ENCODE measurements at regions not wholly inside any gene's neighbourhood (a gene's known extent, or its start where the extent isn't known, plus 50 kb on each side); places are given as distances from the start of the nearest gene placed in this dataset.

DNA sequence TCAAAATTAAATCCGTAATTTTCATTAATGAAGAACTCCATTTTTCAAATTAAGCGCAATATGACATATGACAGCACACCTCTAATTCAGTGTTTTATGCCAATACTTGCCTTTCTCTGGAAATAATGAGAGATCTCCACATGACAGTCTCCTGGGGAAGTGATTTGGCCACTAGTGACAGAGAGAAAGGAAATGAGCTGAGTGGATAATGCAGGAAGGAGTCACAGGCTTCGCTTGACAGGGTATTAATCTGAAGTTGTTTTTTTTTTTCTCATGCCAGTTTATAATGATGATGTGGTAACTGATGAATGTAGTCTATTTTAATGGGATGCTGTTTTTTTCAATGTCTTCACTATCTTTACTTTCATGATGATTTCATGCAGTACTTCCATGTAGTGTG is 1079.4 kb upstream of the GYPC start:
- ATAC-seq (no peak), FAIRE-seq (no peak), DNase-seq (ENCODE audit: low spot score) (no peak)
- H3K9me3 ChIP-seq (ENCODE audit: low read length), result peaks cover 79% of the 10 kb centered on the region
- H3K4me2 ChIP-seq (ENCODE audit: low read depth, low read length), result no peak overlapping the region
- no peaks in the 10 kb centered on the region for H3K36me3 ChIP-seq (replicated peaks in 1 of 2; ENCODE audit: control insufficient read depth in 1 of 2, insufficient read depth in 2 of 2, low read length in 2 of 2)
- no peak overlapping the region for H3K27ac ChIP-seq (ENCODE audit: extremely low read length, insufficient read depth, low read length)
- 3% methylated on average over 3 of the region's 3 CpGs for WGBS (ENCODE audit: low lambda C conversion rate)
- no TSS peak for BruUV-seq (replicated peaks)
- H2AFZ ChIP-seq (ENCODE audit: low read length), result no peak overlapping the region
- H3K79me2 ChIP-seq (ENCODE audit: insufficient read depth, low read length), result no peaks in the 10 kb centered on the region
- intact Hi-C loops (cut with micrococcal nuclease; ENCODE audit: unreplicated experiment), result no loop called here
- no peak for TF ChIP-seq ZIK1 (CRISPR knock-in tag; IDR thresholded peaks at IDR 0.05; ENCODE audit: borderline replicate concordance, low read depth)
- TF ChIP-seq ZNF780A (CRISPR knock-in tag; IDR thresholded peaks at IDR 0.05), result no peak
- TF ChIP-seq ZNF512B (CRISPR knock-in tag; IDR thresholded peaks at IDR 0.05; ENCODE audit: borderline replicate concordance), result no peak
- no peak for TF ChIP-seq DMTF1 (CRISPR knock-in tag; IDR thresholded peaks at IDR 0.05)
- TF ChIP-seq ZNF597 (CRISPR knock-in tag; IDR thresholded peaks at IDR 0.05), result no peak
- TF ChIP-seq NFRKB (IDR thresholded peaks at IDR 0.05), result no peak
- no peak for TF ChIP-seq ZNF383 (CRISPR knock-in tag; IDR thresholded peaks at IDR 0.05; ENCODE audit: borderline replicate concordance)
- no peak for TF ChIP-seq HHEX (CRISPR knock-in tag; IDR thresholded peaks at IDR 0.05)
- H3K4me3 ChIP-seq (replicated peaks in 1 of 3; ENCODE audit: insufficient read depth in 1 of 3, low read depth in 2 of 3, low read length in 3 of 3), result no peak overlapping the region
- peaks cover 7% of the 10 kb centered on the region; the same call in 1 of the 2 replicates for H3K4me1 ChIP-seq (ENCODE audit: insufficient read depth, low read length)
- in situ Hi-C loops (cut with HindIII; ENCODE audit: extremely low pct_ligation_motif_present, low pct_unique_long_range_greater_than_20kb), result no loop called here
- H3K27me3 ChIP-seq (ENCODE audit: control insufficient read depth in 1 of 2, insufficient read depth in 2 of 2, low read length in 2 of 2), result no peaks in the 10 kb centered on the region
- H4K20me1 ChIP-seq (ENCODE audit: insufficient read depth, low read length), result no peaks in the 10 kb centered on the region
- ChIA-PET CTCF (ENCODE audit: low intra/inter-chr PET ratio, low total read pairs) (no interaction called here), POLR2A (no interaction called here)
- no peak overlapping the region for H3K9ac ChIP-seq (ENCODE audit: insufficient read depth, low read depth, low read length)

Data from HepG2 (cell line).